PC-3 (cell line): ENCODE measurements at regions not wholly inside any gene's neighbourhood (a gene's known extent, or its start where the extent isn't known, plus 50 kb on each side); places are given as distances from the start of the nearest gene placed in this dataset.
A peak's percentile ranks its signal among the peaks of the same experiment; 100 is the strongest.

Experiments used
- ATAC-seq: fragments of 200-7000 bp; cut with Tn5 transposase; 2 replicates; pipeline ENCODE4 v1.9.1; 2020; ENCODE audit warnings: mild to moderate bottlenecking, moderate library complexity
- BruUV-seq: library from RNA; stranded (reverse); fragments of 400-500 nt; replicated peaks from 2 replicates; lab custom pipeline; 2021; lab: Mats Ljungman, UMichigan
- CTCF ChIA-PET: fragments of 300-600 bp; sonication (Branson Sonifier 250); formaldehyde crosslinking; loops from one replicate; lab custom pipeline; 2022; ENCODE audit warnings: antibody characterized with exemption; lab: Charles Lee
- POLR2A ChIA-PET: fragments of 300-600 bp; sonication (Branson Sonifier 250); formaldehyde crosslinking; loops from one replicate; lab custom pipeline; 2022; ENCODE audit warnings: antibody characterized with exemption; ENCODE audit not compliant: unreplicated experiment; lab: Charles Lee
- DNase-seq: peaks from one replicate; pipeline ENCODE4 v3.0.0-alpha.2; 2015
- H2AFZ ChIP-seq: fragments of 300-600 bp; sonication (generic); 2 replicates; pipeline ENCODE4 v1.6.0; 2016; ENCODE audit warnings: antibody characterized with exemption, low read length
- H3F3A ChIP-seq: fragments of 300-600 bp; sonication (generic); one replicate; pipeline ENCODE4 v1.6.0; 2017; ENCODE audit warnings: antibody characterized with exemption, low read length, control low read depth, mild to moderate bottlenecking; ENCODE audit not compliant: unreplicated experiment
- H3K27ac ChIP-seq: fragments of 300-600 bp; sonication (generic); 2 replicates; pipeline ENCODE4 v1.5.1; 2016; ENCODE audit warnings: mild to moderate bottlenecking, low read length
- H3K27me3 ChIP-seq: fragments of 300-600 bp; sonication (generic); 2 replicates; pipeline ENCODE4 v1.6.1; 2016; ENCODE audit warnings: low read length, mixed read lengths
- H3K36me3 ChIP-seq: fragments of 300-600 bp; sonication (generic); 2 replicates; pipeline ENCODE4 v1.6.1; 2016; ENCODE audit warnings: low read depth, mixed run types, low read length, mixed read lengths
- H3K4me1 ChIP-seq: fragments of 300-600 bp; sonication (generic); 2 replicates; pipeline ENCODE4 v1.5.1; 2016; ENCODE audit warnings: low read length; ENCODE audit not compliant: insufficient read depth
- H3K4me2 ChIP-seq: fragments of 300-600 bp; sonication (generic); 2 replicates; pipeline ENCODE4 v1.6.0; 2016; ENCODE audit warnings: low read length
- H3K4me3 ChIP-seq: fragments of 300-600 bp; sonication (generic); 2 replicates; pipeline ENCODE4 v1.5.1; 2016; ENCODE audit warnings: mild to moderate bottlenecking, low read length, mixed read lengths
- H3K79me2 ChIP-seq: fragments of 300-600 bp; sonication (generic); 2 replicates; pipeline ENCODE4 v1.6.1; 2017; ENCODE audit warnings: low read length, mixed read lengths
- H3K9ac ChIP-seq: fragments of 300-600 bp; sonication (generic); 2 replicates; pipeline ENCODE4 v1.6.0; 2016; ENCODE audit warnings: mild to moderate bottlenecking, low read length
- H3K9me2 ChIP-seq: fragments of 300-600 bp; sonication (generic); replicated peaks from 2 replicates; pipeline ENCODE4 v1.6.1; 2016; ENCODE audit warnings: mixed run types, low read length, mixed read lengths
- H3K9me3 ChIP-seq: fragments of 300-600 bp; sonication (generic); 2 replicates; pipeline ENCODE4 v1.6.1; 2016; ENCODE audit warnings: low read length, mixed read lengths
- H4K20me1 ChIP-seq: fragments of 300-600 bp; sonication (generic); 2 replicates; pipeline ENCODE4 v1.6.1; 2016; ENCODE audit warnings: low read length, mixed read lengths
- CTCF ChIP-seq: fragments of 300-600 bp; sonication (generic); conservative IDR thresholded peaks from 2 replicates; pipeline ENCODE4 v1.5.1; 2017; ENCODE audit warnings: antibody characterized with exemption, low read depth, mild to moderate bottlenecking, low read length
- EZH2 ChIP-seq: fragments of 300-600 bp; sonication (generic); IDR thresholded peaks from one replicate; pipeline ENCODE4 v1.6.1; 2017; ENCODE audit warnings: antibody characterized with exemption, mild to moderate bottlenecking, low read length; ENCODE audit not compliant: unreplicated experiment
- EZH2phosphoT487 ChIP-seq: fragments of 300-600 bp; sonication (generic); IDR thresholded peaks from 2 replicates; pipeline ENCODE4 v1.6.1; 2018; ENCODE audit warnings: mild to moderate bottlenecking, antibody characterized with exemption, low read length, borderline replicate concordance
- intact Hi-C: fragments of 100-400 bp; cut with micrococcal nuclease; formaldehyde crosslinking; loops from 2 replicates; pipeline ENCODE4 v1.9.0; 2023

- Histone ChIP-seq H3K79me2 (no peaks in the 10 kb centered on the region), H4K20me1 (no peaks in the 10 kb centered on the region), H3K27ac (no peak overlapping the region), H3K9me3 (0 out of 2 replicates have a peak, but pooled peaks cover 9% of the 10 kb centered on the region), H3K9ac (no peak overlapping the region), H3K9me2 (no peaks in the 10 kb centered on the region), H3K27me3 (no peaks in the 10 kb centered on the region), H3K4me3 (no peak overlapping the region), H3F3A (no peaks in the 10 kb centered on the region), H3K4me2 (no peak overlapping the region), H3K4me1 (no peaks in the 10 kb centered on the region), H3K36me3 (no peaks in the 10 kb centered on the region), H2AFZ (no peak overlapping the region)
- POLR2A ChIA-PET = no interaction called here
- ATAC-seq (no peak), DNase-seq (no peak)
- no peak for TF ChIP-seq EZH2
- TF ChIP-seq EZH2phosphoT487 = no peak
- TF ChIP-seq CTCF = no peak
- intact Hi-C loops = no loop called here
- BruUV-seq = no TSS peak
- CTCF ChIA-PET = no interaction called here
These were observed 725.0 kb upstream of the FLRT2 start for GRCh38 chr14:84804895-84805294.

DNA sequence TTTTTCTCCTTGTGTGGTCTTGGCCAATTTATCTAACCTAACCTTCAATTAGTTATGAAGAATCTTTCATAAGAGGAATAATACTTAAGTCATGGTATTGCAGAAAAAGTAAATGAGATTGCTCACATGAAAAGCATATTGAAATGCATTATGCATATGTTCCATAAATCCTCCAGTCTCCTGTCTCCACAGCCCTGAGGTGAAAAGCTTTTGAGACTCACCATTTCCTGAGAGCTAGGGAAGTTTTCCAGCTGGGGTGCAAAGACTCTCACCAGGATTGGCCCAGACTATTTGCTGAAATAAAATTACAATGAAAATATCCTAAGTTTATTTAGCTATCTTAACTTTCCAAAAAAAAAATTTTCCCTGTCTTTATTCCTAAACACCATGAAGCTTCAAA, 723.8 kb upstream of the FLRT2 start:
- H2AFZ ChIP-seq = no peak overlapping the region
- no peaks in the 10 kb centered on the region for H3K9me2 ChIP-seq
- no TSS peak for BruUV-seq
- DNase-seq (no peak), ATAC-seq (no peak)
- intact Hi-C loops = no loop called here
- no peak overlapping the region for H3K4me2 ChIP-seq
- H4K20me1 ChIP-seq = no peaks in the 10 kb centered on the region
- no peak for TF ChIP-seq CTCF
- TF ChIP-seq EZH2 = no peak
- TF ChIP-seq EZH2phosphoT487 = no peak
- H3K27me3 ChIP-seq = no peaks in the 10 kb centered on the region
- H3K9me3 ChIP-seq = 0 out of 2 replicates have a peak, but pooled peaks cover 9% of the 10 kb centered on the region
- H3K79me2 ChIP-seq = no peaks in the 10 kb centered on the region
- no peaks in the 10 kb centered on the region for H3K4me1 ChIP-seq
- no peaks in the 10 kb centered on the region for H3K36me3 ChIP-seq
- no peak overlapping the region for H3K9ac ChIP-seq
- H3K4me3 ChIP-seq = no peak overlapping the region
- POLR2A ChIA-PET = no interaction called here
- CTCF ChIA-PET = no interaction called here
- no peak overlapping the region for H3K27ac ChIP-seq
- no peaks in the 10 kb centered on the region for H3F3A ChIP-seq

DNA sequence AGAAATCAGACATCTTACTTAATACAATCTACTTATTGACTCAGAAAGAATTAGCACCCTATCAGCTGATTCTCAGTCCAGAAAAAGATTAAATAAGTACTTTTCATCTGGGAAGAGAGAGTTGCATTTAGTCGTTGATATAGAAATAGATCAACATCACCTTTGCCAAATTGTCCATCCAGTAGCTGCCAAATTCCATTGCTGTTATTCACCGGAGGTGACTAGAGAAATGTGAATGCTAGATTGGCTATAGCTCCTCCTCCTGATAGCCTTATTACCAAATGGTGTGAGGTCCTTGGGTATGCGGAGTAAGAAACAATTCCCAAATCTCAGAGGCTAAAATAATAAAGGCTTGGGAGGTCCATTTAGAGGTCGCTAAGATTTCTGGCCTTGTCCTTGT, 723.3 kb upstream of the FLRT2 start:
- ChIA-PET POLR2A (no interaction called here), CTCF (no interaction called here)
- Histone ChIP-seq H4K20me1 (no peaks in the 10 kb centered on the region), H3K79me2 (no peaks in the 10 kb centered on the region), H3F3A (no peaks in the 10 kb centered on the region), H3K9me2 (no peaks in the 10 kb centered on the region), H3K9ac (no peak overlapping the region), H3K36me3 (no peaks in the 10 kb centered on the region), H3K4me2 (no peak overlapping the region), H3K27me3 (no peaks in the 10 kb centered on the region), H3K4me3 (no peak overlapping the region), H3K9me3 (0 out of 2 replicates have a peak, but pooled peaks cover 9% of the 10 kb centered on the region), H3K27ac (no peak overlapping the region), H3K4me1 (no peaks in the 10 kb centered on the region), H2AFZ (no peak overlapping the region)
- ATAC-seq = no peak
- peak; percentile 32 for DNase-seq
- no TSS peak for BruUV-seq
- intact Hi-C loops = no loop called here
- TF ChIP-seq EZH2 = no peak
- TF ChIP-seq EZH2phosphoT487 = no peak
- TF ChIP-seq CTCF = no peak
